Spinal cord (tissue), 9 donors: ENCODE measurements at regions not wholly inside any gene's neighbourhood (a gene's known extent, or its start where the extent isn't known, plus 50 kb on each side); places are given as distances from the start of the nearest gene placed in this dataset.

Source experiments
- DNase-seq, 6 donors: peaks; one replicate each; pipeline versions ENCODE4 v3.0.0 to v3.0.0-alpha.2; 2013 to 2015; ENCODE audit warnings: low spot score in 6 of 6, low read depth in 4 of 6
- H3K27ac ChIP-seq: one replicate; pipeline ENCODE4 v1.5.1; 2013; ENCODE audit warnings: low read depth, low read length, control low read depth
- H3K27me3 ChIP-seq: one replicate; pipeline ENCODE4 v1.6.1; 2013; ENCODE audit warnings: low read length; ENCODE audit not compliant: control insufficient read depth, insufficient read depth
- H3K36me3 ChIP-seq: one replicate; pipeline ENCODE4 v1.6.1; 2013; ENCODE audit warnings: low read length; ENCODE audit not compliant: control insufficient read depth, insufficient read depth
- H3K4me1 ChIP-seq: one replicate; pipeline ENCODE4 v1.6.1; 2013; ENCODE audit warnings: low read length; ENCODE audit not compliant: control insufficient read depth, insufficient read depth
- H3K4me3 ChIP-seq: one replicate; pipeline ENCODE4 v1.5.1; 2013; ENCODE audit warnings: low read depth, low read length, control low read depth
- H3K9me3 ChIP-seq: one replicate; pipeline ENCODE4 v1.6.1; 2013; ENCODE audit warnings: low read length; ENCODE audit not compliant: control insufficient read depth, insufficient read depth
- WGBS: methylation state at CpG from one replicate; pipeline ENCODE4 v1.1.5; 2013; ENCODE audit warnings: missing lambda C conversion rate; ENCODE audit not compliant: insufficient coverage; 5-methylcytosine and 5-hydroxymethylcytosine counted together
- donor health status: healthy.

GRCh38 chr13:95462801-95463200 is 89.7 kb upstream of the CLDN10 start:
- no peak overlapping the region for H3K27ac ChIP-seq
- H3K9me3 ChIP-seq, result peaks cover 10% of the 10 kb centered on the region
- H3K4me1 ChIP-seq, result no peaks in the 10 kb centered on the region
- H3K36me3 ChIP-seq, result no peaks in the 10 kb centered on the region
- DNase-seq, result peak in 1 of 6 donors; percentile 13
- no peak overlapping the region for H3K4me3 ChIP-seq
- H3K27me3 ChIP-seq, result no peaks in the 10 kb centered on the region
- no CpG with 5 or more reads among the region's 3 CpGs for WGBS

DNA sequence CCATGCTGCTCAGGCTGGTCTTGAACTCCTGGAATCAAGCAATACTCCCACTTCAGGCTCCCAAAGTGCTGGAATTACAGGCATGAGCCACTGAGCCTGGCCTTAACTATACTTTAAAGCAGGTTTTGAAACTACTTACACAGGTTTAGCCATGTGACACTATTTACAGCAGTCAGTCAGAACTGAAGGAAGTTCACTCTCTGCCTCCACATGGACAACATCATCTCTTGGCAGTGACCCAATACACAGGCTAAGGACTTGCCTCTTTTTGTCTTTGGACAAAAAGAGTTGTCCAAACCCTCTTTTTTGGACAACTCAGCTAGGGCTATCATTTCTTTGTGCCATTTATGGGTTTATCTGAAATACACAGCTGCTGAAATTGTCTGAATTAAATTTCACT is 89.0 kb upstream of the CLDN10 start:
- no peak overlapping the region for H3K4me3 ChIP-seq
- DNase-seq, result no peak
- no peaks in the 10 kb centered on the region for H3K27me3 ChIP-seq
- no peaks in the 10 kb centered on the region for H3K4me1 ChIP-seq
- H3K27ac ChIP-seq, result no peak overlapping the region
- peaks cover 10% of the 10 kb centered on the region for H3K9me3 ChIP-seq
- no peaks in the 10 kb centered on the region for H3K36me3 ChIP-seq

- Histone ChIP-seq H3K27ac (no peak overlapping the region), H3K4me3 (no peak overlapping the region)
- no peak for DNase-seq
These were observed 81.8 kb upstream of the CLDN10 start for GRCh38 chr13:95470574-95471366.

DNA sequence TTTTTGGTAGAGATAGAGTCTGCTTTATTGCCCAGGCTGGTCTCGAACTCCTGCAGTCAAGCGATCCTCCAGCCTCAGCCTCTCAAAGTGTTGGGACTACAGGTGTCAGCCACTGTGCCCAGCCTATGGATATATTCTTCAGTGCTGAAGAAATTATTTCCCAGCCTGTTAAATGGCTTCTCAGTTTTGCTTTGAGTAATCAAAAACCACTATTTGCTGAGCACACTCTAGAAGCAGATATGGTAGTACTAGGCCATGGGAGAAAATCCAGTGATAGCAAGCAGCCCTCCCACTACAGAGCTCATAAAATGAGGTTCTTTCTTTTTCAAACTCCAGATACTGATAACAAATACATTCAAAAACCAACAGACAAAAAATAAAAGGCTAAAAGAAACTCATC is 80.6 kb upstream of the CLDN10 start:
- no CpG with 5 or more reads among the region's 2 CpGs for WGBS
- DNase-seq, result no peak
- H3K9me3 ChIP-seq, result no peaks in the 10 kb centered on the region
- no peaks in the 10 kb centered on the region for H3K27me3 ChIP-seq
- no peaks in the 10 kb centered on the region for H3K36me3 ChIP-seq
- no peaks in the 10 kb centered on the region for H3K4me1 ChIP-seq
- H3K4me3 ChIP-seq, result no peak overlapping the region
- H3K27ac ChIP-seq, result no peak overlapping the region

More at GRCh38 chr13:95470574-95471366, 81.8 kb upstream of the CLDN10 start:
- no peaks in the 10 kb centered on the region for H3K4me1 ChIP-seq
- WGBS, result 85% methylated on average over 17 of the region's 19 CpGs
- H3K36me3 ChIP-seq, result no peaks in the 10 kb centered on the region
- no peaks in the 10 kb centered on the region for H3K27me3 ChIP-seq
- no peaks in the 10 kb centered on the region for H3K9me3 ChIP-seq

DNA sequence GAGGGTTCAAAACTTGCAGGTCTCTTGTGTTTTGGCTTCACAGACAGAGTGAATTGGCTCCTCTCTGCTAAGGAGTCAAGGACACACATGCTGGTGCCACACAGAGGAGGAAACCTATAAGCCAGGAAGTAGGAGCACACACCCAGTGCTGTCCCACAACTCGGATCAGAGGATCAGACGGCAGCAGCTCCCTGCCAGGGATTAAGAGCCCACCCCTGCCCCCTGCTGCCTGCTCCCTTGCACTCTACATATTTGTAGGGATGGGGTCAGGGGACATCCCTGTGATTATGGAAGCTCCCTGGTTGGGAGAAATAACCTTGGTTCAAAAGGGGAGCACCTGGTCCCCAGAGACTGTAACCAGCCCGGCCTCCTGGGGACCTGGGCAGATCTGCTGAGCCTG is 77.5 kb upstream of the CLDN10 start:
- 93% methylated on average over 1 of the region's 3 CpGs for WGBS
- no peak overlapping the region for H3K4me3 ChIP-seq
- DNase-seq, result no peak
- no peaks in the 10 kb centered on the region for H3K9me3 ChIP-seq
- peaks cover 5% of the 10 kb centered on the region for H3K4me1 ChIP-seq
- no peaks in the 10 kb centered on the region for H3K36me3 ChIP-seq
- H3K27me3 ChIP-seq, result no peaks in the 10 kb centered on the region
- H3K27ac ChIP-seq, result no peak overlapping the region

DNA sequence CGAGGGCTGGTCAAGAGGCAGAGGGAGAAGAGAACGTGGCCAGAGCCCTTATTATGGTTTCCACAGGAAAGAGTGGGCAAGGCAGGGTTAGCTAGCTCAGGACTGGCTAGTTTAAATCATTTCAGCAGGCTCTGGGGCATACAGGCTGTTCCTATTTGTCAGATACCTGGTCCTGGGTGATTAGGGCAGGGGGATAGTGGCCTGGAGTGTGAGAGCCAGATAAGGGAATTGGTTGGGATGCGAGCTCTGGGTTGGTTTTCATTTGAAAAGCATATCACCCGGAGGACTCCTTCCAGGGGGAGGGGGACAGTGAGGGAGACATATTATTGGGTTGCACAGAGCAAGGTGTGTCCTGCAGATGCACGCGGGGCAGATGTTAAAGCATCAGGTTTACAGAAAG is 75.3 kb upstream of the CLDN10 start:
- H3K9me3 ChIP-seq, result no peaks in the 10 kb centered on the region
- WGBS, result 90% methylated on average over 6 of the region's 6 CpGs
- DNase-seq, result no peak

GRCh38 chr13:95479731-95480130 is 72.8 kb upstream of the CLDN10 start:
- Histone ChIP-seq H3K27ac (no peak overlapping the region), H3K27me3 (no peaks in the 10 kb centered on the region), H3K9me3 (no peaks in the 10 kb centered on the region), H3K36me3 (no peaks in the 10 kb centered on the region), H3K4me3 (no peak overlapping the region), H3K4me1 (peaks cover 5% of the 10 kb centered on the region)
- 100% methylated on average over 1 of the region's 2 CpGs for WGBS
- no peak for DNase-seq

More for the DNA sequence above, 75.3 kb upstream of the CLDN10 start:
- Histone ChIP-seq H3K27me3 (no peaks in the 10 kb centered on the region), H3K4me1 (peaks cover 5% of the 10 kb centered on the region), H3K4me3 (no peak overlapping the region), H3K27ac (no peak overlapping the region), H3K36me3 (no peaks in the 10 kb centered on the region)

DNA sequence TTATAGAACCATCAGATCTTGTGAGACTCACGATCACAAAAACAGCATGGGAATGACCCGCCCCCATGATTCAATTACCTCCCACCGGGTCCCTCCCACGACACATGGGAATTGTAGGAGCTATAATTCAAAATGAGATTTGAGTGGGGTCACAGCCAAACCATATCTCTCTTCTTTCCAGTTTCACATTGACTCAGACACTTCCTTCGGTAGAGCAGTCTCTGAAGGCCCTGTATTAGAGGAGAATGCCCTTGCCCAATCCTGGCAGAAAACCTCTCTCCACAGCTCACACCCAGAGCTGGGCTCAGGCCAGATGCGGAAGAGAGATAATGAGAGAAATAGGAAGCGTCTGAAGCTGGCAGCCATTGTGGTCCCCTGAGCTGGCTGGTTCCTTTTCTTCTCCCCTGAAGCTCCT is 72.4 kb upstream of the CLDN10 start:
- Histone ChIP-seq H3K4me3 (no peak overlapping the region), H3K9me3 (no peaks in the 10 kb centered on the region), H3K4me1 (peaks cover 5% of the 10 kb centered on the region), H3K27me3 (no peaks in the 10 kb centered on the region), H3K36me3 (no peaks in the 10 kb centered on the region), H3K27ac (no peak overlapping the region)
- no CpG with 5 or more reads among the region's 7 CpGs for WGBS
- no peak for DNase-seq

GRCh38 chr13:95480791-95481780 is 71.4 kb upstream of the CLDN10 start:
- H3K4me1 ChIP-seq, result peaks cover 5% of the 10 kb centered on the region
- no peak for DNase-seq
- H3K27me3 ChIP-seq, result no peaks in the 10 kb centered on the region
- 100% methylated on average over 2 of the region's 7 CpGs for WGBS
- no peaks in the 10 kb centered on the region for H3K36me3 ChIP-seq
- H3K27ac ChIP-seq, result no peak overlapping the region
- H3K9me3 ChIP-seq, result no peaks in the 10 kb centered on the region
- no peak overlapping the region for H3K4me3 ChIP-seq
